Activated CD4-positive, alpha-beta memory T cell treated with anti-CD3 and anti-CD28 coated beads for 36 hours (primary cell): ENCODE measurements at regions not wholly inside any gene's neighbourhood (a gene's known extent, or its start where the extent isn't known, plus 50 kb on each side); places are given as distances from the start of the nearest gene placed in this dataset.

ENCODE experiments used
- CTCF ChIA-PET: fragments of 350-600 bp; sonication (Branson Sonifier 250); formaldehyde crosslinking; loops from one replicate; lab custom pipeline; 2021; ENCODE audit warnings: antibody characterized with exemption, inconsistent platforms; lab: Charles Lee
- POLR2A ChIA-PET: fragments of 350-600 bp; sonication (Branson Sonifier 250); formaldehyde crosslinking; loops from one replicate; lab custom pipeline; 2021; ENCODE audit warnings: antibody characterized with exemption; lab: Charles Lee
- DNase-seq: peaks from one replicate; pipeline ENCODE4 v3.0.0-alpha.2; 2020
- H3K27ac Mint-ChIP-seq: one replicate; pipeline ENCODE4 v1.8.0; 2021; ENCODE audit warnings: mixed read lengths
- H3K27me3 Mint-ChIP-seq: one replicate; pipeline ENCODE4 v1.8.0; 2021; ENCODE audit warnings: mixed read lengths
- H3K36me3 Mint-ChIP-seq: one replicate; pipeline ENCODE4 v1.8.0; 2021; ENCODE audit warnings: mixed read lengths
- H3K4me1 Mint-ChIP-seq: one replicate; pipeline ENCODE4 v1.8.0; 2021; ENCODE audit warnings: low read depth, mixed read lengths
- H3K4me3 Mint-ChIP-seq: one replicate; pipeline ENCODE4 v1.8.0; 2021; ENCODE audit warnings: mild to moderate bottlenecking, mixed read lengths
- H3K9me3 Mint-ChIP-seq: one replicate; pipeline ENCODE4 v1.8.0; 2021; ENCODE audit warnings: mixed read lengths
- intact Hi-C: fragments of 100-400 bp; cut with micrococcal nuclease; formaldehyde crosslinking; loops from one replicate; pipeline ENCODE4 v1.15.1; 2023

- no peak overlapping the region for H3K4me3 Mint-ChIP-seq
- no peaks in the 10 kb centered on the region for H3K9me3 Mint-ChIP-seq
- ChIA-PET CTCF (no interaction called here), POLR2A (interaction anchor here (0.6 kb wide), 1 partner anchor 404 kb away, joined by 3 read pairs; no protein-coding TSS in a partner anchor)
- intact Hi-C loops, result no loop called here
- H3K4me1 Mint-ChIP-seq, result no peaks in the 10 kb centered on the region
- no peaks in the 10 kb centered on the region for H3K36me3 Mint-ChIP-seq
- H3K27ac Mint-ChIP-seq, result no peak overlapping the region
- no peak for DNase-seq
- peaks cover 2% of the 10 kb centered on the region for H3K27me3 Mint-ChIP-seq
Measured at GRCh38 chr6:40710626-40711330, 123.6 kb upstream of the LRFN2 start.

- CTCF ChIA-PET, result no interaction called here
- H3K4me1 Mint-ChIP-seq, result no peaks in the 10 kb centered on the region
- POLR2A ChIA-PET, result no interaction called here
- intact Hi-C loops, result no loop called here
- no peak for DNase-seq
- no peaks in the 10 kb centered on the region for H3K36me3 Mint-ChIP-seq
- no peaks in the 10 kb centered on the region for H3K9me3 Mint-ChIP-seq
- H3K27ac Mint-ChIP-seq, result no peak overlapping the region
- peaks cover 3% of the 10 kb centered on the region for H3K27me3 Mint-ChIP-seq
- H3K4me3 Mint-ChIP-seq, result no peak overlapping the region
Measured at GRCh38 chr6:40708049-40708448, 120.9 kb upstream of the LRFN2 start.

GRCh38 chr6:40706178-40706577 is 119.0 kb upstream of the LRFN2 start:
- no peak for DNase-seq
- no peak overlapping the region for H3K27ac Mint-ChIP-seq
- H3K4me3 Mint-ChIP-seq, result no peak overlapping the region
- H3K4me1 Mint-ChIP-seq, result no peaks in the 10 kb centered on the region
- intact Hi-C loops, result no loop called here
- CTCF ChIA-PET, result no interaction called here
- no peaks in the 10 kb centered on the region for H3K36me3 Mint-ChIP-seq
- peaks cover 4% of the 10 kb centered on the region for H3K27me3 Mint-ChIP-seq
- H3K9me3 Mint-ChIP-seq, result no peaks in the 10 kb centered on the region
- POLR2A ChIA-PET, result no interaction called here

DNA sequence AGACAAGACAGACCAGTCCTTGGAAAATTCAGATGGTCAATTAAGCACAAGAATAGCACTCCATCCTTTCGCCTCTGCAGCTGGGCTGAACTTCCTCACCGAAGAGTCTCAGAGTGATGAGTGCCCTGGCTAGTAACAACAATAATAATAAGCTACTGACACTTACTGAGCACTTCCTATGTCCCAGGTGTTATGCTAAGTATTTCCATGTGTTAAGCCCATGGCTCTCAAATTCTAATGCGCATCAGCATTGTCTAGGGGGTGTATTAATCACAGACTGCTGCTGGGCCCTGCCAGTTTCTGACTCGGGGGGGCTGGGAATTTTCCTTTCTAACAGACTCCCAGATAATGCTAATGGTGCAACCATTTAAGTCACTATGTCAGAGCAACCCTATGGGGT is 118.2 kb upstream of the LRFN2 start:
- ChIA-PET CTCF (no interaction called here), POLR2A (no interaction called here)
- H3K9me3 Mint-ChIP-seq, result no peaks in the 10 kb centered on the region
- H3K27ac Mint-ChIP-seq, result no peak overlapping the region
- no peak for DNase-seq
- H3K4me1 Mint-ChIP-seq, result no peaks in the 10 kb centered on the region
- H3K27me3 Mint-ChIP-seq, result peaks cover 4% of the 10 kb centered on the region
- no peak overlapping the region for H3K4me3 Mint-ChIP-seq
- no peaks in the 10 kb centered on the region for H3K36me3 Mint-ChIP-seq
- intact Hi-C loops, result no loop called here

- no peak for DNase-seq
- no peaks in the 10 kb centered on the region for H3K36me3 Mint-ChIP-seq
- intact Hi-C loops, result no loop called here
- H3K4me1 Mint-ChIP-seq, result no peaks in the 10 kb centered on the region
- H3K9me3 Mint-ChIP-seq, result no peaks in the 10 kb centered on the region
- ChIA-PET CTCF (no interaction called here), POLR2A (no interaction called here)
- H3K27ac Mint-ChIP-seq, result no peak overlapping the region
- no peak overlapping the region for H3K4me3 Mint-ChIP-seq
- peaks cover 4% of the 10 kb centered on the region for H3K27me3 Mint-ChIP-seq
Measured at GRCh38 chr6:40701352-40702007, 114.3 kb upstream of the LRFN2 start.

GRCh38 chr6:40700006-40700580 is 112.9 kb upstream of the LRFN2 start:
- no peak for DNase-seq
- ChIA-PET POLR2A (no interaction called here), CTCF (no interaction called here)
- intact Hi-C loops, result no loop called here
- peaks cover 2% of the 10 kb centered on the region for H3K27me3 Mint-ChIP-seq
- no peak overlapping the region for H3K27ac Mint-ChIP-seq
- no peaks in the 10 kb centered on the region for H3K4me1 Mint-ChIP-seq
- H3K4me3 Mint-ChIP-seq, result no peak overlapping the region
- no peaks in the 10 kb centered on the region for H3K9me3 Mint-ChIP-seq
- H3K36me3 Mint-ChIP-seq, result no peaks in the 10 kb centered on the region

DNA sequence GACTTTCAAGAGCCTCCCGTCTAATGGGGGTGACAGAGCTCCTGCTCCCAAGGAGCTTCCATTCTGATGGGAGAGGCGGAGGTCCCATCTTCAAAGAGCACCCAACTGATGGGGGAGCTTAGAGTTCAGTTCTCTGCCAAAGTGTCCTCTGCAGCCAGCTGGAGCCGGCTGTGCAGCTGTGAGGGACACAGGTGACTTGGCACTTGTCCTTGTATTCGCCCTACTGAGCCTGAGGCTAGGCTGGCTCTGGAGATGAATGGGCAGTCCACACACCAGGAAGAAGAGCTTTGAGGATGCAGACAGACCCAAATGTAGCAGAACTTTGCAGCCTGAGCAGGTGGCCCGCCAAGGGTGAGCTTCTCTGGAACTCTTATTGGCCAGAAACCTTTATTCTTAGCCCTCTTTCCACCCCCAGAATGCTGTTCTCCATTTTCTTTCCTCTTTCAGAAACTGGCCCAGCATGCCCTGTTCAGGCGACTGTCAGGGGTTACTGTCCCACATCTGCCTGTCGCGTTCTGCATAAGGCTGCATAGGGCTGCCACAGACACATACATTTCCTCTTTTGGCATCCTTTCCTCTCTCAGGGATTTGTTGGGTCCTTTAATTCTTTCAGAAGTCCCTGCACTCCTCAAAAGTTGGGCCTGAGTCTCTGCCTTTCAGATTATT is 108.7 kb upstream of the LRFN2 start:
- POLR2A ChIA-PET, result no interaction called here
- intact Hi-C loops, result no loop called here
- DNase-seq, result no peak
- Mint-ChIP-seq H3K4me3 (no peak overlapping the region), H3K4me1 (no peaks in the 10 kb centered on the region), H3K27ac (no peak overlapping the region), H3K9me3 (no peaks in the 10 kb centered on the region), H3K36me3 (no peaks in the 10 kb centered on the region), H3K27me3 (no peaks in the 10 kb centered on the region)
- CTCF ChIA-PET, result no interaction called here

GRCh38 chr6:40695114-40695513 is 108.0 kb upstream of the LRFN2 start:
- H3K27me3 Mint-ChIP-seq, result no peaks in the 10 kb centered on the region
- intact Hi-C loops, result no loop called here
- no peaks in the 10 kb centered on the region for H3K36me3 Mint-ChIP-seq
- CTCF ChIA-PET, result no interaction called here
- no peak overlapping the region for H3K4me3 Mint-ChIP-seq
- DNase-seq, result no peak
- POLR2A ChIA-PET, result no interaction called here
- no peaks in the 10 kb centered on the region for H3K4me1 Mint-ChIP-seq
- H3K9me3 Mint-ChIP-seq, result no peaks in the 10 kb centered on the region
- H3K27ac Mint-ChIP-seq, result no peak overlapping the region

DNA sequence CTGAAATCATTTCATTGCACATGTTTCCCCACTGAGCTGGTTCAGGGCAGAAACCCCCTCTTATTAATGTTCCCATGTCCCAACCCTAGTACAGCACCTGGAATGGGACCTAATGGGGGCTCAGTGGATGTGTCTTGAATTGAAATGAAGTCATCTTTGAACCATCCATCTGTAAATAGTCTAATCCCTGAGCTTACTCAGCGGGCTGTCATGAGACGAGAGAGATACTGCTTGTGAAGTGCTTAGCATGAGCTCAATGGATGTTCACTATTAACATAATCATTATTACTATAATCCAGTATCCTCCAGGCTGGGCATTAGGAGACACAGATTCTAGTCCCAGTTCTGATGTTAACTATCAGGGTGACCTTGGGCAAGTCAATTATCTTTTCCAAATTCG is 106.6 kb upstream of the LRFN2 start:
- H3K27ac Mint-ChIP-seq, result no peak overlapping the region
- CTCF ChIA-PET, result no interaction called here
- intact Hi-C loops, result no loop called here
- no peaks in the 10 kb centered on the region for H3K4me1 Mint-ChIP-seq
- H3K9me3 Mint-ChIP-seq, result no peaks in the 10 kb centered on the region
- no peaks in the 10 kb centered on the region for H3K36me3 Mint-ChIP-seq
- no peaks in the 10 kb centered on the region for H3K27me3 Mint-ChIP-seq
- no peak overlapping the region for H3K4me3 Mint-ChIP-seq
- no peak for DNase-seq
- POLR2A ChIA-PET, result no interaction called here

DNA sequence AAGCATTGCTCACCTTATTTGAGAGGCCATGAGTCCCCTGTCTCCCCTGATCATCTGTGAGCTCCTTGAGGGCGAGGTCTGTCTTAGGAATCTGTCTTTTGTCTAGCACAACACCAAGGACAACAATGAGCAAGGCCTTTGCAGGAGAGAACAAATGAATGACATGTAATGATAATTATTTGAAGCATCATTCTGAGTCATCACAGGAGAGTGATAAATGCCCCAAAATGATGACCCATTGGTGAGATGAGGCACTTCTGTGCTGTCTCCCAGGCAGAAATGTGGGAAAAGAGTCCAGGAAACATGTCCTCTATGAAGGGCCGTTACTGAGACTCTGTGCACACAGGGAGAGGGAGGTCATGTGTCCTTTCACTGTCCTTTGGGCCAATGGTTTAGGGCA is 105.2 kb upstream of the LRFN2 start:
- H3K36me3 Mint-ChIP-seq, result no peaks in the 10 kb centered on the region
- POLR2A ChIA-PET, result no interaction called here
- CTCF ChIA-PET, result no interaction called here
- DNase-seq, result no peak
- no peaks in the 10 kb centered on the region for H3K9me3 Mint-ChIP-seq
- H3K4me3 Mint-ChIP-seq, result no peak overlapping the region
- intact Hi-C loops, result no loop called here
- H3K4me1 Mint-ChIP-seq, result no peaks in the 10 kb centered on the region
- H3K27ac Mint-ChIP-seq, result no peak overlapping the region
- H3K27me3 Mint-ChIP-seq, result peaks cover 3% of the 10 kb centered on the region

GRCh38 chr6:40689185-40689584 is 102.0 kb upstream of the LRFN2 start:
- POLR2A ChIA-PET, result no interaction called here
- DNase-seq, result no peak

DNA sequence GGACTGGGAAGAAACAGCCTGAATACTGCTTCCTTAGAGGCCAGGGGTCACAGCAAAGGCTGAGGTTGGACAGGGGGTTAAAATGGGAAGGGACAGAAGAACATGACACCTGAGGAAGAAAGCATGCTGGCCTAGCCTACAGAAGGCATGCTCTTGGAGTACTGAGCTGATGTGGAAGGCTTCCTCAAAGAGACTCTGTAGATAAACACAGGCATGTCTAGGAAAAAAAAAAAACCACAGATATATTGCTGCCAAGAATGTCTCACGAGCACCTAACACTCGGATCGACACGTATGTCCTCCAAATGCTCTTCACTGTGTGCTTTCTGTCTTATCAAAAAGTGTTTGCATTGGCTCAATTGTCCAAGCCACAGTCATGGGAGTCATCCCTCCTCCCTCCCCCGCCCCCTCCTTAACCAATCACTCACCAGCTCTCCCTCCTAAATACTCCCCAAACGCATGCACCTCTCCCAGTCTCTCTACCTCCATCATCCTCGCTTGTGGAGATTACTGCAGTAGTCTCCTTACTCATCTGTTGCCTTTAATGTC is 101.1 kb upstream of the LRFN2 start:
- H3K27ac Mint-ChIP-seq, result no peak overlapping the region
- intact Hi-C loops, result no loop called here
- H3K36me3 Mint-ChIP-seq, result no peaks in the 10 kb centered on the region
- peaks cover 9% of the 10 kb centered on the region for H3K27me3 Mint-ChIP-seq
- POLR2A ChIA-PET, result no interaction called here
- H3K9me3 Mint-ChIP-seq, result peaks cover 6% of the 10 kb centered on the region
- no peaks in the 10 kb centered on the region for H3K4me1 Mint-ChIP-seq
- H3K4me3 Mint-ChIP-seq, result no peak overlapping the region
- CTCF ChIA-PET, result no interaction called here
- no peak for DNase-seq

More at GRCh38 chr6:40689185-40689584, 102.0 kb upstream of the LRFN2 start:
- Mint-ChIP-seq H3K9me3 (peaks cover 6% of the 10 kb centered on the region), H3K4me1 (no peaks in the 10 kb centered on the region), H3K4me3 (no peak overlapping the region), H3K27ac (no peak overlapping the region), H3K36me3 (no peaks in the 10 kb centered on the region), H3K27me3 (peaks cover 9% of the 10 kb centered on the region)
- intact Hi-C loops, result no loop called here
- CTCF ChIA-PET, result no interaction called here
